C1 segment of cervical spinal cord (tissue), 14 donors: ENCODE measurements at regions not wholly inside any gene's neighbourhood (a gene's known extent, or its start where the extent isn't known, plus 50 kb on each side); places are given as distances from the start of the nearest gene placed in this dataset.
"Not testable (repeated sequence)": the region's sequence is repeated elsewhere in the genome, so short reads cannot be mapped to it uniquely, and the experiment has no call there.

Experiments
- DNase-seq, 14 donors: peaks; one replicate each; lab custom pipeline; 2025; lab: John Stamatoyannopoulos, UW

DNA sequence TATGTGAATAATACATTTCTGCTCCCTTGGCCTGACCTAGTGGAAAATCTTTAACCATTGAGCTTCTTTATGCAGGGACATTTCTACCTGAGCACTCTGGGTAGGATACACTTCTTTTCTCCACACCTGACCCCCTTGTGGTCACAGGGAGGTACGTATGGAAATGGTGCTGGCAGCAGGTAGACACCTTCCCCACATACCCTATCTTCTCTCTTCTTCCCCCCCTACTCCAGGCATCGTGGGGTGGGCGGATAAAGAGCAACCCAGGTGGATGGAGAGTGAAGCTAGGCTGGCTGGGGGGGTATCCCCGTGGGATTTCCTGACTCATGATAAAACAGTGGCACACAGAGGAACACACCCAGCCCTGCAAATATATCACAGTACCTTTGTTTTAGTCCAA is 312.1 kb downstream of the ARRDC4 start:
- no peak for DNase-seq

DNA sequence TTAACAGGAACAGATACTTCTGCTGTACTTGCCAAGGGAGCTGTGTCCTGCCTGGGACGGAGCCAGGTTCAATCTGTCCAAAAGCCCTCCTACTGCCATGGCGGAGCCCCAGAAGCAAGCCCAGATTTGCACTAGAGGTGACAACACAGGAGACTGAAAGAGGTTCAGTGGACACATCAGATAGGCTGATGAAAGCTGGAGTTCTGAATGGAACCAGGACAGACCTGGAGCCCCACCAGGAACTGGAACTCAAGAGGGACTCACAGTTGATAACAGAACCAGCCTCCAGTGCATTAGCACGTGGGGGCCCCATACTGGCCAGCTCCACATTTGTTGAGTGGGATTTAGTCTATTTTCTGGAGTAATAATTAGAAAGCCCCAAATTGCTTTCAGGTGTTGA is 315.5 kb downstream of the ARRDC4 start:
- no peak for DNase-seq

DNA sequence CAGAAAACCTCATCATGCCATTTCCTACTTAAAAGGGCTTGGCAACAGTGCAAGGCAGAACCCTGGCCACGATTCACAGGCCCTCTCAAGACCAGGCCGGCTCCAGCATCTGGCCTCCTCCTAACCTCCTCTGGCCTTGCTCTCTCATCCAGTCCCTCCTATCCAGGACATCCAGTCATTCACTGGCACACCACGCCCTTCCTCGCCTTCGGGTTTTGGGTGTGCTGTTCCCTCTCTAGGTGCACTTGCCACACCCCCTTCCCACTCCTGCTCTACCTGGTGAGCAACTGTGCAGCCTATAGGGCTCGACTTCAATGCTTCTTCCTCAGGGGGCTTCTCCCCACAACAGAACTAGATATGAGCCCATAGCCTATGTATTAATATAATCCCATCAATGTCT is 317.1 kb downstream of the ARRDC4 start:
- no peak for DNase-seq

DNA sequence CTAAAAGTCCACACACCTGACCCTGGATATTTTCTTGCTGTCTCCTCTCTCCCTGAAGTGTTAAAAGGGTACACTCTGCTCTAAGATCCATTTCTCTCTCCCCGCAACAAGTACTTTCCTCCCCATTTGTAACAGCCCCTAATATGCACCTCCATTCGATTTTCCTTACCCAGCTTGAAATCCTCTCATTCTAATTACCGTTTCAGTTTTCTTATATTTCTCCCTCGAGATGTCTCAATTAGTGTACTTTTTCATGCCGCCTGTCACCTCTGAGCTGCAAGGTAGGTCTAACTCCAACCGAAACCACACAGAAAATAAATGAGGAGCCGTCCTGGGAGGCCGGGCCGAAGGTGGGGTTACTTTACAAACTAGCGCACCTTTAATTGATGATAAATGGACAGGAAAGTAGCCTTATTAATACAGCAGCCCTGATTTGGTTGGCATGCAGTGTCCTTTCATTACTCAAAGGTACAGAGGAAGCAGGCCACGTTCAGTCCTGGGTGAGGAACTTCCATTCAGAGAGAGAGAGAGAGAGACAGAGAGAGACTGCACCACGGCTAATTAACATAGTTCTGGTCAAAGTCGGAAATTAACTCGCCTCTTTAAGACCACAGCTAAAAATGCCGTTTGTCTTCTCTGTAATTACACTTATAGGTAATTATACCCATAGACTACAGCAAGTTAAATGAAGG is 319.9 kb downstream of the ARRDC4 start:
- no peak for DNase-seq

DNA sequence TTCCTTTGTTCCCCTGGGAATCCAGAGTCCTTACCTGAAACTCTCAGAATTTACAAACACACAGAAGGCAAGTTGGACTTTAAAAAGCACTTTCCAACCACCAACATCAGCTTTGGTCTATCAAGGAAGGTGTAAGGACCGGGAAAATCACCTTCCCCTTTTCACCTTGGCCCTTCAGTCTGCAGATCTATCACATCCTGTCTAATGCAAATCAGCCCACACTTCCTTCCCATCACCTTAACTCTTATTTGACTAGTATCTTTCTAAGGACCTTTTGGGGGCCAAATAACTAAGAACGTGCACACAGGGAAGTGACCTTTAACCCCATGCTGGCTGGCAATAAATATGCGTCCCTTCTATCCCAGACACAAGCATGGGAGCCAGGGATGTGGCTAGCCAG is 320.6 kb downstream of the ARRDC4 start:
- no peak for DNase-seq

DNA sequence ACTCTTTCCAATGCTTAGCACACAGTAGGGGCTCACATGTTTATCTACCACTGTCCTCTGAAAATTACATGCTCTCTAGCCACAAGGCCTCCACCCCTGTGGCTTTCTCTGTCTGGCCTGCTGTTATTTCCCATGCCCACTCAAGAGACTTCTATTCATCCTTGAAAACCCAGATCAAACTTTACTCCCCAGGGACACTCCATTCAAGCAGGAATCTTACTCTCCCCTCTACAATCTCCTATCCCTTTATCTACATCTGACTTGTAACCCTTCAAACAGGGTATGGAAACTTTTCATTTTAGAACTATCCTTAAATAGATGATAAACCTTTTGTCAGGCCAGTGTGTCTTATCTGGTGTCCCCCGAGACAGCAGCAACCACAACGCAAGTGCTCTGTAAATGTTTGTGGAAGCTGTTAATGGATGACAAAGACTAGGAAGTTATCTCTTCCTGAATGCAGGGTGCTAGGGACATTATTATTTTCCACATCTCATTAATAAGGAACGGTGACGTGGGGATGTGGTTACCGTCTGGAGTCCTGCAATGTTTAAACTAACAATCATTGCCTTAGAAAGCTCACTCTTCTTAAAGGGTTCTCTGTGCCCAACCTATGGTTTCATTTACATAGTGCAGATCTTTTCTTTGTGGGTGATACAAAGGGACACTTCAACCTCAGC is 322.3 kb downstream of the ARRDC4 start:
- no peak for DNase-seq

DNA sequence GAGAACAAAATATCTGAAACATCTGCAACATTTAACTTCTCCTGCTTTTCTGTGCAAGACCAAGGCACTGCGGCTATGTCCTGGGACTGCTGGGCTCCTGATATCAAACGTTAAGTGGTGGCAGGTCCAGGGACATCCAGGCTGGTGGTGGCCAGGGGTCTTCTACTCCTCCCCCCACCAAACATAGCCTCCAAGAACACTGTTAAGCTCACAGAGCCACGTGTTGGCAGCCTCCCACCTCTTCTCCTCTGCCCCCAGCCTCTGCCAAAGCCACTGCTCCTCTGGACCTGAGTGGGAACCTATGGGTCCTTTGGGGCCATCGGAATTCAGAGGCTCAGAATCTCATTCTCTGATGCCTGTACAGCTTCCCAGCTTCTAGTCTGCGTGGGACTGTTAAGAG is 325.7 kb downstream of the ARRDC4 start:
- DNase-seq, result no peak

DNA sequence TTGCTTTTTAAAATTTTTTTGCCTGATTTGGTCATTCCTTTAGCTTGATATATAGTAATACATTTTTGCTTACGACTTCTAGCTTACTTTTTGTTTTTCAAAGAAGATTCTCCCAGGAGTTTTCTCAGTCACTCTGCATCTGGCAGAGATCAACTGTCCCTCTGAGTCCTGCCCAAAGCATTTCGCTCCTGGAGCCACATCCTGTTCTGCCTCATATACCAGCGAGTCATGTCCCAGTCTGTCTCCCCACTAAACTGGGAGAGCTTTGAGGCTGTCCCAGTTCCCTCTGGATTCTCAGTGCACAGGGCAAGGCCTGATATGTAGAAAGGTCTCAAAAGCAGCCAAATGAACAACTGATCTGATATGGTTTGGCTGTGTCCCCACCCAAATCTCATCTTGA is 326.3 kb downstream of the ARRDC4 start:
- no peak for DNase-seq

DNA sequence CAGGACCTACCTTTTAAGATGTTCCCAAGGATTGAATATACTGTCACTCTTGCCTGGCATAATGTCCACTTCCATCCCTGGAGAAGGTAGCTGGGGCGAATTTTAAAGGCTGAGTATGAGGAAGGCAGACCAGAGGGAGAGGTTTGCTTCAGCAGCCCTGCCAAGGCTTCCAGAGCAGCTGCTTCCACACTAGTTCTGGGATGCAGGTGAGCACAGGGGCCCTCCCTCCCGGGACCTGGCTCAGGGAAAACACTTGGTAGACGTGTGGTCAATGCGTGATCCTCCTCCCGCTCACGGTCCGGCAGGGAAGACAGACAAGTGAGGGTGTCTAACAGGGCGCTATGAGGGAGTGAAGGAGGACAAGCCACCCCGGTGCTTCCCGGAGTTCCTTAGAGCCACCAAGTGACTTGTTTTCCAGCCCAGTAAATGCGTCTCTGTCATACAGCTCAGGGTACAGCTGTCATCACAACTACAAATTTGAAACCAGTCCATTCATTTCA is 327.6 kb downstream of the ARRDC4 start:
- DNase-seq, result no peak

DNA sequence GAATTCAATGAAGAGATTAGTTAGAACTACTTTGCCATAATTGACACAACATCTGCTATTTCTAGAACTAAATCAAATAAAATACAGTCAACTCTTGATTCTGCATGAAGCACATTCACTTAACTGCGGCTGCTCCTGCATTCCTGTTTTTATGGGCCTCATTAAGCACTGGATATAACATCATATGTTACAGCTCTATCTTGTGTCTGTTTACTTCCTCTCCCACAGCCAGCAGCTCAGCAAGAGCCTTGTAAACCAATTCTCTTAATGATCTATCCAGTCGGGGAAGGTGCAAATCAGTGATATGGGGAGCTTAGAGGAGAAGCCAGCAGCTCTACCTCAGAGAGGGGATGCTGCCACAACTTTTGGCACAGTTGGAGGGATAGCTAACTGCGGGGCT is 329.2 kb downstream of the ARRDC4 start:
- no peak for DNase-seq

DNA sequence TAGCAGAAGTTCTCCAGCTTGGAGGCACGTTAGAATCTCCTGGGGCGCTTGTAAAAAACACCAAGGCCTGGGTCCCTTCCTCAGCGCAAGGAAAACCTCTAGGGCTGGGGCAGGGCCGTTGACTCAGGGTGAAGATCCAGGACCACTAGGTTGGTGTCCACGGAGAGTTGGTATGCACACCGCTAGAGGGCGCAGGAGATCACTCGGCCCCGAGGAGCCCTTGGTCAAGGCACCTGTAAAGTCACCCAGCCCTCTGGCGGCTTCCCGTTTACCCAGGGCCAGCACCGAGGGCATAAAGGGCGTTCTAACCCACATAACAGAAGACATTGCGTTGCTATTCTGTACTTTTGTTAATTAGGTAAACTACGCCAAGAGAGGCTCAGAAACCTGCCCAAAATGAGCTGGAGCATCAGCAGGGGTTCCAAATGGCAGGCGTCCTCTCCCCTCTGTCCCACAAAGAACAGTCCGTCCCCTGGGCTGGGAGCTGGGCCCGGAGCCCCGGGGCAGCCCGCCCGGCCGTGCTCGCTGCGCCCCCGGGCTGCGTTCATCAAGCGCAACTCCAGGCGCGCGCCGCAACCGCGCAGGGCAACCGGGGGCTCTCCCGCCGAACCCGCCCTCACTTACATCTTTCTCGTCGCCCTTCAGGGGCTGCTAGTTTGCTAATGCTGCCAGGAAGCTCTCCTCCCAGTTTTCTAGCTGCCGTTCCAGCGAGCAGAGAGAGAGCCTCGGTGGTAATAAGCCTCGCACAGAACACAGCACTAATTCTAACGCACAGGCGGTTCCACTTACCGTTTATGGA is 332.1 kb downstream of the ARRDC4 start:
- peak in 3 of 14 donors; percentile 5 to 26 (median 5) for DNase-seq

DNA sequence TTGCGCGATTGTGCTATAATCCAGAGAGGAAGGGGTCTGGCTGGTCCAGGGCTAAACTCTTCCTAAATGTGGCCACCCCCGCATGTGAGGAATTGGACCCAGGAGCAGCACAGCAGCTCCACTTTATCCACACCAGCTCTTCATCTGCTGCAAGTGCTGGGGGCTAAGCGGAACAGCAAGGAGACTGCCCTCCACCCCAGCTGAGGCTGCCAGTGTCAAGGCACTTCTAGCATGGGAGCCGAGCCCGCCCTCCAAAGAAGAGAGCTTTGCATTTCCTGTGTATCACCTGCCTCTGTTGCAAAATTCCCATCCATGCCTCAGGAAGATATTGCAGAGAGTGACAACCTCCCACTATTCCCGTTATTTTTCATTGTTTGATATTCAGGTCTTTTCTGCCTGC is 333.6 kb downstream of the ARRDC4 start:
- DNase-seq, result no peak

DNA sequence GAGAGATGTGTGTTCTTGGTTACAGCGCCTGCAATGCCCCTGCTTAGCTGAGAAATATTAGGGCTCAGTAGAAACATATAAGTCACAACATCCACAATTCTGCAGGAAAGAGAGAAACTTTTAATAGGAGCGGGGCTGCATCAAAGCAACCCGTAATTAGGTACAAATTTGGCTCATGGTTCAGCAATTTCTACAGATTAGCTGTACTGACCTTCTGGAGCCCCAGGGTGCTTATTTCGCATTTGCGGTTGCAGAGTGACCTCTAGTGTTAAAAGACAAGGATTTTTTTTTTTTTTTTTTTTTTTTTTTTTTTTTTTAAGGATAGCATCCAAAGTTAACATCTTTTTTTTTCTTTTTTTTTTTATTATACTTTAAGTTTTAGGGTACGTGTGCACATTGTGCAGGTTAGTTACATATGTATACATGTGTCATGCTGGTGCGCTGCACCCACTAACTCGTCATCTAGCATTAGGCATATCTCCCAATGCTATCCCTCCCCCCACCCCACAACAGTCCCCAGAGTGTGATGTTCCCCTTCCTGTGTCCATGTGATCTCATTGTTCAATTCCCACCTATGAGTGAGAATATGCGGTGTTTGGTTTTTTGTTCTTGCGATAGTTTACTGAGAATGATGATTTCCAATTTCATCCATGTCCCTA is 334.7 kb downstream of the ARRDC4 start:
- DNase-seq, result not testable (repeated sequence)

DNA sequence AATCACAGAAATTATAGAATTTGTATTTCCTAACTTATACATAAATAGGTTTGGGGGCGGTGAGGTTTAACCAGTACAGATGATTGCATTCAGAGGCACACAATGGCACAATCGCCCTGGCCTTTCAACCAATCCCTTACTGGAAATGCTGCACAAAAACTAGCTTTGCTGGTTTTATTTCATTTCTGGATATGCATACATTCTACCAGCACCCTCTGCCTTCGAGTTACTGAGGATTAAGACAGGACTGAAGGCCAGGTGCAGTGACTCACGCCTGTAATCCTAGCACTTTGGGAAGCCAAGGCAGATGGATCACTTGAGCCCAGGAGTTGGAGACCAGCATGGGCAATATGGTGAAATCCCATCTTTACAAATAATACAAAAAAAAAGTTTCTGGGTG is 336.1 kb downstream of the ARRDC4 start:
- DNase-seq, result no peak

DNA sequence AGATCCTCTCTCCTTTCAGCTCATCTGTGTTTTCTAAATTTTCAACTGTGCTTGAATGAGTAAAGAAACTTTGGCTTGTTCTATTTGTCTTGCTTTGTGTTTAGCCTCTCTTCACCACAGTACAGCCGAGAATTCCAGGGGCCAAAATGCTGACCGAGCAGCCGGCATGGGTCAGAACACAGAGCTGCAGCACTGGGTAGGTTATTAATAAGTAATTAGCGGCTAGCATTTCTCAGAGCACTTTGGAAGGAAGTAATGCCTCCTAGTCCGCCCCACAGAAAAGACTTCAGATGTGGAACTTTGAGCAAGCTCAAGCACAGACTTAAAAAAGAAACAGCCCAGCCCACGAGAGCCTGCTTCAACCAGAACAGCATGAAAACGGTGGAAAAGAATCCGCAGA is 343.9 kb downstream of the ARRDC4 start:
- no peak for DNase-seq

DNA sequence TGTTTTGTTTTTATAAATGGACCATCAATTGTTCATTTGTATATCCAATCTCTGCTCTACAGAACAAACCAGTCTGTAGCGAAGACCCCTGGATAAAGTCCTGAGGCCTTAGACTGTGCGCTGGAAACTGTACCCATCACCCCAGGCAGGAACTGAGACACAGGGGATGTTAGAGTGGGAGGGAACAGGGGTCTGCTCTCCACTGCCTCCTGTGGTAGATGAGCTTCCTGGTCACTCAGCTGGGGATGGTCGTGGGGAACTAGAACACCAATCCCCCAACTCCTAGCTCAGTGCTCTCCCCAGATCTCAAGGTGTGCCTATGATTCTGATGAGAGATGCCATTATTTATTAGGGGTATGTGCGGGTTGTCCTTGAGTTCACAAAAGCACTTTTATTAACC is 340.2 kb upstream of the IGF1R start:
- DNase-seq, result no peak

DNA sequence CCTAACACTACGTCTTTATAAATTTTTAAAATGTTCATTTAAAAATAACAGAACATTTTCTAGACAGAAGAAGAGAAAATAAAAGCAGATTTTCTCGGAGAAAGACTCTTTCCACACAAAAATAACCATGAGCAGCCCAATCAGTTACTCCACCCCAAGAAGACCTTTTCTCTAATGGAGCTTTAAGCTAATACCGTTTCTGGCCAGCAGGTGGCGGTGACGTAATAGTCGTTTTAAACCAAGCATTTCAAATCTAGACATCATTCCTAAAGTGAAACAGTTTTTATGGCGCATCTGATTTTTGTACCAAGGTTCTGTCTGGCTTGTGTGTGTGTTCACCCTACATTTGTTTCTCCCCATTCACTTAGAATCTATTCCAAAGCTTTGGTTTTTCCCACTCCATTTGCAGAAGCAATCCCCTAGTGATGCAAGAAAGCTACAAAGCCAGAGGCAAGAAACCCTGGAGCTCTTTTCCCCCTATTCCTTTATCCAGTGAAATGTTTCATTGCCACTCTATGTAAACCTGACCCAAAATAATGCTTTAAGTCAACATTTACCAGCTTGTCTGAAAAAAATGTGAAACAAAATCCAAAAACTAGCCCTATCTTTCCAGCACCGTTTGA is 336.7 kb upstream of the IGF1R start:
- peak in 10 of 14 donors; percentile 1 to 54 (median 23) for DNase-seq

DNA sequence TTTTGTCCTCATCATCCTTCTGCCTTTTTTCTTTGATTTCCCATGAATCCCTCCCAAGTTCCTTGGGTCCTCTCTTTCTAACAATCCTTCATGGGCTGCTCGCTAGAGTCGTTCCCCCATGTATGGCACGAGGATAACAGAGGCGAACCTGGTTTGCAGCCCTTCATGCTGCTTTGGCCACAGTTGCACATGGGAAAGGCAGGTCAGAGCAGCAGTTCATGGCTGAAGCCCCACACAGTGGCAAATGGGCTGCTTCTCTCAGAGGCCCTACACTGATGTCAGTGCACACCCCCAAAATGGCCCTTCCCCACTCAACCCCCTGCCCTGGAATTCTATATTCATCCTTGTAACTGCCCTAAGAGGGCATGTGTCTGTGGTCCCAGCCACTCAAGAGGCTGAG is 335.4 kb upstream of the IGF1R start:
- no peak for DNase-seq

DNA sequence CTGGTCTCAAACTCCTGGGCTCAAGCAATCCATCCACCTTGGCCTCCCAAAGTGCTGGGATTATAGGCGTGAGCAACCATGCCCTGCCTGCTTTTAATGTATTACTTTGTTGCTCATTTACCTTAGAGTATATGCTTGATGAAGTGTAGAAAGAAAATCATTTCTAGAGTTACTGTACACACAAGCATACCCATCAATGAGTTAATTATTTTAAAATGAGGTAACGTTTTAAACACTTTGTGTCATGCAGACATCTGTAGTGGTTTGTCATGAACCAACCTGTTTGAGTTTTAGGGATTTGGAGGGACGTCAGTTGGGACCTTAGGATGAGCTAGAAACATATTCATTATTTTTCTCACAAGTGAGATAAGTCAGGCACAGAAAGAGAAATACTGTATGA is 332.4 kb upstream of the IGF1R start:
- no peak for DNase-seq

DNA sequence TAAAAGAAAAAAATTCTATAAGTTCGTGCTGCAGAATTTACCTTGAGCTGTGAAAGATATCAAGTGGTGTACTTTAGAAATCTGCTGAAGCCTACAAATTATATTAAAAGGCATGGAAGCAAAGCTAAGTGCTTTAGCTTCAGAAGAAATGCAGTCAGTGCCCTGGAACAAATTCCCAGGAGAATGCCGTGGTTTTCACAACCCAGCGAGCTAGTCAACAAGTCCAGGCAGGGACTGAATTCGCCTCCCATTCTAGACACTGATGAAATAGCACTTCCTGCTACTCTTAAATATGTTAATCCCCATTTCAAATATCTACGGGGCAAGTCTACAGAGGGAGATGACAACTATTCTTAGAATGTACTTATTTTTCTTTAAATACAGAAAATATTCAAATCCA is 326.4 kb upstream of the IGF1R start:
- DNase-seq, result no peak

DNA sequence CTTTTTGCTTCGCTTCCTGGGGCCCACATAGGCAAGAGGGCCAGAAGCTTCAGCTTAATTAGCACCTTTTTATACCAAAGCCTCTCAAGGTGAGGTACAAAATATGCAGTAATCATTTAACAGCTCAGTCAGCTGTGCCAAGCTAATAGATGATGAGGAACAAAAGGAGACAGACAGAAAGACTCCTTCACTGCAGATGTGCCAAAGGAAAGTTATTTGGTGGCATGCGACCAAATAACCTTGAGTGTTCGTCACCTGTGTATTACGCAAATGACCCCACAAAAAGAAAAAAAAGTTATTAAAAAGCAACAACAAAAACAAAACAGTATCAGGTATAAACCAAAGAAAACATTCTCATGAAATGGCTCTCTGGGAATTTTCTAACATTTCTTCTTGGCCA is 325.8 kb upstream of the IGF1R start:
- no peak for DNase-seq
